IMR-90 (cell line): ENCODE measurements at regions not wholly inside any gene's neighbourhood (a gene's known extent, or its start where the extent isn't known, plus 50 kb on each side); places are given as distances from the start of the nearest gene placed in this dataset.

Experiments used
- FOS ChIP-seq: fragments of 150-350 bp; IDR thresholded peaks from 2 replicates; pipeline ENCODE4 v1.6.1; 2016; ENCODE audit warnings: low read depth, low read length
- MXI1 ChIP-seq: IDR thresholded peaks from 2 replicates; pipeline ENCODE4 v1.6.1; 2012; ENCODE audit warnings: low read depth, mild to moderate bottlenecking, low read length, moderate library complexity, borderline replicate concordance
- POLR2A ChIP-seq: IDR thresholded peaks from 2 replicates; pipeline ENCODE4 v1.6.1; 2012; ENCODE audit warnings: mild to moderate bottlenecking, low read depth, low read length
- TF ChIP-seq, protein P1 (sequence below): conservative IDR thresholded peaks from 2 replicates; pipeline ENCODE4 v1.5.1; 2012; ENCODE audit warnings: mild to moderate bottlenecking, low read depth, low read length, improper control_type of control experiment
- TF ChIP-seq, protein P2 (sequence below): fragments of 150-350 bp; IDR thresholded peaks from 2 replicates; pipeline ENCODE4 v1.6.1; 2016; ENCODE audit warnings: low read depth, mild to moderate bottlenecking, low read length, moderate library complexity, borderline replicate concordance

DNA sequence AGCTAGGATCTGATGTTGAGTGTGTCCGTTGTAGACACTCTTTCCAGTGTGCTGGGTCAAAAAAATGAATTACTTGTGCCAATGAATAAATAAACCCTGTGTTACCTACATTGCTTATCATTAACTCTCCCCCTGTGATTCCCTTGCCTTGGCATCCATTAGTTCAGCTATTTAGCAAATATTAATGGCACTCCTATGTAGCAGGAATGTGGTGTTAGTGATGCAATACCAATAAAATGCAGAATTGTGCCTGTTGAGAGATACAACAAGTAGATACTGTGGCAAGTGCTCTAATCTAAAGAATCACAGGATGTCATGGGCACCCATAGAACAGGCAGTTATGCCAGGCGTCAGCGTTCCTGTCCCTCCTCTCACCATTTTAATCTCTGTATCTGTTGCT lies 343.2 kb downstream of the PMP22 start:
- TF ChIP-seq, protein P1, sequence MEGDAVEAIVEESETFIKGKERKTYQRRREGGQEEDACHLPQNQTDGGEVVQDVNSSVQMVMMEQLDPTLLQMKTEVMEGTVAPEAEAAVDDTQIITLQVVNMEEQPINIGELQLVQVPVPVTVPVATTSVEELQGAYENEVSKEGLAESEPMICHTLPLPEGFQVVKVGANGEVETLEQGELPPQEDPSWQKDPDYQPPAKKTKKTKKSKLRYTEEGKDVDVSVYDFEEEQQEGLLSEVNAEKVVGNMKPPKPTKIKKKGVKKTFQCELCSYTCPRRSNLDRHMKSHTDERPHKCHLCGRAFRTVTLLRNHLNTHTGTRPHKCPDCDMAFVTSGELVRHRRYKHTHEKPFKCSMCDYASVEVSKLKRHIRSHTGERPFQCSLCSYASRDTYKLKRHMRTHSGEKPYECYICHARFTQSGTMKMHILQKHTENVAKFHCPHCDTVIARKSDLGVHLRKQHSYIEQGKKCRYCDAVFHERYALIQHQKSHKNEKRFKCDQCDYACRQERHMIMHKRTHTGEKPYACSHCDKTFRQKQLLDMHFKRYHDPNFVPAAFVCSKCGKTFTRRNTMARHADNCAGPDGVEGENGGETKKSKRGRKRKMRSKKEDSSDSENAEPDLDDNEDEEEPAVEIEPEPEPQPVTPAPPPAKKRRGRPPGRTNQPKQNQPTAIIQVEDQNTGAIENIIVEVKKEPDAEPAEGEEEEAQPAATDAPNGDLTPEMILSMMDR: no peak
- TF ChIP-seq FOS (no peak), POLR2A (no peak), MXI1 (no peak)
- TF ChIP-seq, protein P2, sequence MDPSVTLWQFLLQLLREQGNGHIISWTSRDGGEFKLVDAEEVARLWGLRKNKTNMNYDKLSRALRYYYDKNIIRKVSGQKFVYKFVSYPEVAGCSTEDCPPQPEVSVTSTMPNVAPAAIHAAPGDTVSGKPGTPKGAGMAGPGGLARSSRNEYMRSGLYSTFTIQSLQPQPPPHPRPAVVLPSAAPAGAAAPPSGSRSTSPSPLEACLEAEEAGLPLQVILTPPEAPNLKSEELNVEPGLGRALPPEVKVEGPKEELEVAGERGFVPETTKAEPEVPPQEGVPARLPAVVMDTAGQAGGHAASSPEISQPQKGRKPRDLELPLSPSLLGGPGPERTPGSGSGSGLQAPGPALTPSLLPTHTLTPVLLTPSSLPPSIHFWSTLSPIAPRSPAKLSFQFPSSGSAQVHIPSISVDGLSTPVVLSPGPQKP: no peak
